ENCODE measurements at regions not wholly inside any gene's neighbourhood (a gene's known extent, or its start where the extent isn't known, plus 50 kb on each side); places are given as distances from the start of the nearest gene placed in this dataset.

DNA sequence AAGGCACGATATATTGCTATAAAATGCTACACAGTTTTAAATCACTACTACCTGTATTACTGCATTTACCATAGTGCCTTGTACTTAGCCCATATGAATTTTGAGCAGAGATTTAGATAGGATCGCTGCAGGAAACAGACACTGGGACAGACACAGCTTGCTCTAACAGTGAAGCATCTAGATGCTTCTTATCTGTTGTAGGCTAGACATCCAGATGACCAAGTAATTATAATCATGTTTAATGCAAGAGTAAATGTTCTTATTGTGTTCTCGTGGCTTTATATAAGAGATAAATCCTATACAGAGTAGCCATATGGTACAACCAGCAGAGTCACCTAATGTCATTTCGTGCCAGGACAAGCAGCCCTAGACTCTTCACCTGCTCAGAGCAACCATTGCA is 92.8 kb downstream of the ASCL1 start:
- TF ChIP-seq, protein P1, sequence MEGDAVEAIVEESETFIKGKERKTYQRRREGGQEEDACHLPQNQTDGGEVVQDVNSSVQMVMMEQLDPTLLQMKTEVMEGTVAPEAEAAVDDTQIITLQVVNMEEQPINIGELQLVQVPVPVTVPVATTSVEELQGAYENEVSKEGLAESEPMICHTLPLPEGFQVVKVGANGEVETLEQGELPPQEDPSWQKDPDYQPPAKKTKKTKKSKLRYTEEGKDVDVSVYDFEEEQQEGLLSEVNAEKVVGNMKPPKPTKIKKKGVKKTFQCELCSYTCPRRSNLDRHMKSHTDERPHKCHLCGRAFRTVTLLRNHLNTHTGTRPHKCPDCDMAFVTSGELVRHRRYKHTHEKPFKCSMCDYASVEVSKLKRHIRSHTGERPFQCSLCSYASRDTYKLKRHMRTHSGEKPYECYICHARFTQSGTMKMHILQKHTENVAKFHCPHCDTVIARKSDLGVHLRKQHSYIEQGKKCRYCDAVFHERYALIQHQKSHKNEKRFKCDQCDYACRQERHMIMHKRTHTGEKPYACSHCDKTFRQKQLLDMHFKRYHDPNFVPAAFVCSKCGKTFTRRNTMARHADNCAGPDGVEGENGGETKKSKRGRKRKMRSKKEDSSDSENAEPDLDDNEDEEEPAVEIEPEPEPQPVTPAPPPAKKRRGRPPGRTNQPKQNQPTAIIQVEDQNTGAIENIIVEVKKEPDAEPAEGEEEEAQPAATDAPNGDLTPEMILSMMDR (IDR thresholded peaks at IDR 0.05): no peak
- TF ChIP-seq POLR2AphosphoS5 (IDR thresholded peaks at IDR 0.05): no peak
- no peak for TF ChIP-seq POLR2A (IDR thresholded peaks at IDR 0.05)

All from stomach (tissue), 4 donors.